Progenitor cell of endocrine pancreas (in vitro differentiated cells): ENCODE measurements at regions not wholly inside any gene's neighbourhood (a gene's known extent, or its start where the extent isn't known, plus 50 kb on each side); places are given as distances from the start of the nearest gene placed in this dataset.

Experiments
- DNase-seq: peaks from one replicate; pipeline ENCODE4 v3.0.0; 2021; ENCODE audit warnings: low spot score; ENCODE audit not compliant: unreplicated experiment
- H3K27ac Mint-ChIP-seq: 2 replicates; pipeline ENCODE4 v1.8.0; 2021; ENCODE audit warnings: mild to moderate bottlenecking, moderate library complexity, mixed read lengths
- H3K27me3 Mint-ChIP-seq: 2 replicates; pipeline ENCODE4 v1.8.0; 2021; ENCODE audit warnings: mixed read lengths
- H3K36me3 Mint-ChIP-seq: 2 replicates; pipeline ENCODE4 v1.8.0; 2022; ENCODE audit warnings: mixed read lengths; ENCODE audit not compliant: insufficient read depth
- H3K4me1 Mint-ChIP-seq: 2 replicates; pipeline ENCODE4 v1.8.0; 2021; ENCODE audit warnings: low read depth, mixed read lengths
- H3K4me3 Mint-ChIP-seq: 2 replicates; pipeline ENCODE4 v1.8.0; 2021; ENCODE audit warnings: low read depth, mild to moderate bottlenecking, moderate library complexity, mixed read lengths
- H3K9me3 Mint-ChIP-seq: 2 replicates; pipeline ENCODE4 v1.8.0; 2021; ENCODE audit warnings: low read depth, mixed read lengths
- TF ChIP-seq, protein P1 (sequence below): fragments of 200-600 bp; sonication (generic); IDR thresholded peaks from one replicate; pipeline ENCODE4 v1.5.0; 2021; ENCODE audit warnings: antibody characterized with exemption, mild to moderate bottlenecking; ENCODE audit not compliant: unreplicated experiment

DNA sequence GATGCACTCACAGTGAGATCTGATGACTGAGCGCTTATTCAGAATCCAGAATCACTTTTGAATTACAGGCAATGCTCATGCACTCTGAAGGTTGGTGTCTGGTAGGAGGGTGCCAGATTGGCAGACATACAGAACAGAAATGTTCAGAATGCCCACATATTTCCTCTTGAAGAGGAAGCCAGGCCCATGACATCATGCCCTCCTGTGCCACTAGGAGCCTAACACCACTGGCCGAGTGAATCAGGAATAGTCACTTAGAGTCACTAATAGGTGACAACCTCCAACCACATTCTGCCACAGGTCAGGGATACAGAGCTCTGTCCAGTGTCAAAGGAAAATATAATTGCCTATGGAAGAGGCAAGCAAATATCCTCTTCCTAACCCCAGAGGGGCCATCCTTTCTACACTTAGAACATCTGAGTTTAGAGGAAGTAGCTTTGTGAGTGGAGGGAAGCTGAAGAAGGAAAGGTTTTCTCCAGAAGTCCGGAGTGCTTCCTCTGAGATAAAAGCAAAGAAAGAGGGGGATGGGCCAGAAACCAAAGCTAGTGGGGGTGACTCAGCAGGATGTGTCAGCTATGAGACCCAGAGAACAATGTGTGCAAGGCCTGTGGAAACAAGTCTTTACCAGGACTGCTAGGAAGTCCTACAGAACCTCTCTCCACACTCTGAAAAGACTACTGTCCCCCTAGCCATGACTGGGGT lies 838.8 kb downstream of the GRID1 start:
- DNase-seq, result no peak
- Mint-ChIP-seq H3K27ac (no peak overlapping the region), H3K4me3 (no peak overlapping the region), H3K9me3 (peaks cover 7% of the 10 kb centered on the region), H3K27me3 (peaks cover 5% of the 10 kb centered on the region), H3K4me1 (peaks cover 8% of the 10 kb centered on the region), H3K36me3 (peaks cover 2% of the 10 kb centered on the region)
- TF ChIP-seq, protein P1, sequence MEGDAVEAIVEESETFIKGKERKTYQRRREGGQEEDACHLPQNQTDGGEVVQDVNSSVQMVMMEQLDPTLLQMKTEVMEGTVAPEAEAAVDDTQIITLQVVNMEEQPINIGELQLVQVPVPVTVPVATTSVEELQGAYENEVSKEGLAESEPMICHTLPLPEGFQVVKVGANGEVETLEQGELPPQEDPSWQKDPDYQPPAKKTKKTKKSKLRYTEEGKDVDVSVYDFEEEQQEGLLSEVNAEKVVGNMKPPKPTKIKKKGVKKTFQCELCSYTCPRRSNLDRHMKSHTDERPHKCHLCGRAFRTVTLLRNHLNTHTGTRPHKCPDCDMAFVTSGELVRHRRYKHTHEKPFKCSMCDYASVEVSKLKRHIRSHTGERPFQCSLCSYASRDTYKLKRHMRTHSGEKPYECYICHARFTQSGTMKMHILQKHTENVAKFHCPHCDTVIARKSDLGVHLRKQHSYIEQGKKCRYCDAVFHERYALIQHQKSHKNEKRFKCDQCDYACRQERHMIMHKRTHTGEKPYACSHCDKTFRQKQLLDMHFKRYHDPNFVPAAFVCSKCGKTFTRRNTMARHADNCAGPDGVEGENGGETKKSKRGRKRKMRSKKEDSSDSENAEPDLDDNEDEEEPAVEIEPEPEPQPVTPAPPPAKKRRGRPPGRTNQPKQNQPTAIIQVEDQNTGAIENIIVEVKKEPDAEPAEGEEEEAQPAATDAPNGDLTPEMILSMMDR, result no peak

DNA sequence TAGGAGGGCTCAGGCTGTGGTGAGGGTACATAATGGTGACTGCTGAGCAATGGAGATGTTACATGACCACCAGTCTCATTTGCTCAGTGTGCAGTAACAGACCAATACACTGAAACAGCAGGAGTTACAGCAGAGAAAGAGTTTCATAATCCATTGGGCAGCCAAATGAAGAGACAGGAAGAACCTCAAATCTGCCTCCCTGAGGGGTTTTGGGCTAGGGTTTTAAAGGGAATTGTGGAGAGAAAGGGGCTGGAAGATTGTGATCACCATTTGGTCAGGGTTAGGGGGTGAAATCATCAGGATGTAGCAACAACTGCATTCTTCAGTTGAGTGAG lies 838.3 kb downstream of the GRID1 start:
- TF ChIP-seq, protein P1, result no peak
- H3K9me3 Mint-ChIP-seq, result peaks cover 7% of the 10 kb centered on the region
- peaks cover 2% of the 10 kb centered on the region for H3K36me3 Mint-ChIP-seq
- peaks cover 11% of the 10 kb centered on the region for H3K4me1 Mint-ChIP-seq
- no peak for DNase-seq
- no peak overlapping the region for H3K27ac Mint-ChIP-seq
- H3K4me3 Mint-ChIP-seq, result no peak overlapping the region
- H3K27me3 Mint-ChIP-seq, result peaks cover 5% of the 10 kb centered on the region

DNA sequence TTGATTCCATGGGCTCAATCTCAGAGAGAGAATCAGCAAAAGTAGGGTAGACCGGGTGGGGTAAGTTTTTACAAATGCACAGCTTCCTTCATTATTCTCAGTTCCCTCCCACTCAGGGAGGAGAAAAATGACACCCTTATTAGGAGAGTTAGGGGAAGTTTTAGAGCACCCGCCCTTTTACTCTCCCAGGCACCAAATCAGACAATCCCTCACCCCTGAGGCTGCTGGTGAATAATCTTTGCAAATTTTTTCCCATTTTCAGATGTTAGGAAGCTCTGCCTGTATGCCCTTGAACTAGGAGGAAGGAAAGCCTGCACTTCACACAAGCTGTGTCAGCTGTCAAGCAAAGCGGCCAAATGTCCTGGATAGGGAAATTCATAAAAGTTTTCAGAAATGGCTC lies 834.9 kb downstream of the GRID1 start:
- H3K36me3 Mint-ChIP-seq, result peaks cover 2% of the 10 kb centered on the region
- no peak overlapping the region for H3K4me3 Mint-ChIP-seq
- H3K27ac Mint-ChIP-seq, result no peak overlapping the region
- H3K4me1 Mint-ChIP-seq, result peaks cover 5% of the 10 kb centered on the region
- DNase-seq, result no peak
- TF ChIP-seq, protein P1, result no peak
- H3K27me3 Mint-ChIP-seq, result no peaks in the 10 kb centered on the region
- peaks cover 7% of the 10 kb centered on the region for H3K9me3 Mint-ChIP-seq

DNA sequence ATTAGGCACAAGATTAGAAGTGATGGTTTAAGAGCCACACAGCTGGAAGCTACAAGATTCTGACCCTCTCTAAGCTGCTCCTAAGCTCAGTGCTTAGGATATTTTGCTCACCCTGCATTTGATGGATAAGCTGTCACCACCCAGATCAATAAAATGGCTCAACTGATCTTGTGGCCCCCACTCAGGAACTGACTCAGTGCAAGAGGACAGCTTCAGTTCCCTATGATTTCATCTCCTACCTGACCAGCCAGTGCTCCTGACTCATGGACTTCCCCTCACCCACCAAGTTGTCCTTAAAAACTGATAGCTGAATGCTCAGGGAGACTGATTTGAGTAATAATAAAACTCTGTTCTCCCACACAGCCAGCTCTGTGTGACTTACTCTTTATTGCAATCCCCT lies 833.8 kb downstream of the GRID1 start:
- peaks cover 7% of the 10 kb centered on the region for H3K9me3 Mint-ChIP-seq
- TF ChIP-seq, protein P1, result no peak
- no peaks in the 10 kb centered on the region for H3K27me3 Mint-ChIP-seq
- DNase-seq, result no peak
- no peak overlapping the region for H3K27ac Mint-ChIP-seq
- no peak overlapping the region for H3K4me3 Mint-ChIP-seq
- peaks cover 5% of the 10 kb centered on the region for H3K4me1 Mint-ChIP-seq
- H3K36me3 Mint-ChIP-seq, result peaks cover 2% of the 10 kb centered on the region

DNA sequence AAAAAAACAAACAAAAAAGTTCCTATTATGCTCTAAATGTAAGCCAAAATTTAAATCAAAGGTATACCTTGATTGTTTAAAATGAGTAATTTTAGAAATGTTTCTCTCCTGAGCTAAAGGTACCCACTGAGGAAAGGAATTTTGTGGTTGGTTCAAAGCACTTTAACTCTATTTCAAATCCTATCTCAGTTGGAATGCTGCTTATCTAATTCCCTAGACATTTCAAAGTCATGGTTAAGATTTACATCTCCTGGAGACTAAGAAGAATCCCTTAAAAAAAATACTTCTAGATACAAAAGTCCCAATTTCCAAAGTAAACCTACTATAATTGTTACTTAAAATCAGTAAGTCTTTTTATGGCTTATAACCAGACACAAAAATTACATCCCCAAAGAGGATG lies 830.7 kb downstream of the GRID1 start:
- TF ChIP-seq, protein P1, result no peak
- Mint-ChIP-seq H3K27me3 (no peaks in the 10 kb centered on the region), H3K4me1 (peaks cover 11% of the 10 kb centered on the region), H3K4me3 (no peak overlapping the region), H3K9me3 (no peaks in the 10 kb centered on the region), H3K36me3 (no peaks in the 10 kb centered on the region), H3K27ac (no peak overlapping the region)
- no peak for DNase-seq
